Activated CD4-positive, alpha-beta T cell treated with anti-CD3 and anti-CD28 coated beads, Interleukin-2, amount 50 U/mL, for 16 hours (primary cell): ENCODE measurements at regions not wholly inside any gene's neighbourhood (a gene's known extent, or its start where the extent isn't known, plus 50 kb on each side); places are given as distances from the start of the nearest gene placed in this dataset.

Experiments used
- DNase-seq: peaks from one replicate; pipeline ENCODE4 v3.0.0-alpha.2; 2020

DNA sequence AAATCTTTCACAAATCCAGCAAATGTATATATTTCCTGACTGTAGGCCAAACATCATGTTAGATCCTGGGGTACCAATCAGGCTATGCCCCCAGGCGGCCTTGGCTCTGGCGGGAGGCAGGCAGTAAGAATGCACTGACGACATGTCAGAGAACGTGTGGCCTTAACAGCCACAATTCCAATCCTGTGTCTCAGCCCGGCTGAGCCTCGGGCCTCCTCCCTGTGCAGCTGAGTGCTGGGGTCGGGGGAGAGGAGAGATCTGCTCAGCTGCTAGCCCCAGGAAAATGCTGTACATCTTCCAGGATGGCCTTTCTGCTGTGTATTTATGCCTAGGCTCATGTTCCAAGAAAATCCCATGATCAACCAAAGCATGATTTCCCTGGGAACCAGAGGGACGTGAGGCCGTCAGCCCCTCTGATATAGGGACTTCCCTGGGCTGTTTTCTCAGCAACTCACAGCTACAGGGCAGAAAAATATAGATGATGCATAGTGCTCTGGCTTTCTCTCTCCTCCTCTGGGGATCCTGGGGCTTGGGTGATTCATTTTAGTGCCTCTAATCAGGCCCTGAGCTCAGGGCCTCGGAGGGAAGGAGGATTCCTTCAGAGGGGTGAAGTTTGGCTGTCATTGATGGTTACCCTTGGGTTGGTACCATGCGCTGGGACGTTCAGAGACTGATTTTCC, 604.0 kb downstream of the HS3ST4 start:
- no peak for DNase-seq

DNA sequence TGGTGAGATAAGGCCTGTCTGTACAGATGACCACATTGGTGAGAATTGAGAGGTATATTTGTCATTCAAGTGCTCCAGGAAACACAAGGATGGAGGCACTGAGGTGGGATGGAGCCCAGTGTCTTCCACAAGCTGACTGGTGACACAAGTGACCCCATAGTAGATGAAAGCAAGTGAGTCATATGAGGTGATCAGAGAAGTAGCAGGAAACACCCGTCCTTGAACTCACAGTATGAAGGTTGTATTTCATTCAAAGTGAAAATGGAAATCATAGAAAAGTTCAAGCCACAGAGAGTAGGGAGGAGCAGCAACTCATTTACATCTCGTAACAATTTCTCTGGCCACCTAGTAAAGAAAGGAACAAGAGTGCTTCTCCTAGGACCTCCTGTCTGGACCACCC, 609.8 kb downstream of the HS3ST4 start:
- no peak for DNase-seq

DNA sequence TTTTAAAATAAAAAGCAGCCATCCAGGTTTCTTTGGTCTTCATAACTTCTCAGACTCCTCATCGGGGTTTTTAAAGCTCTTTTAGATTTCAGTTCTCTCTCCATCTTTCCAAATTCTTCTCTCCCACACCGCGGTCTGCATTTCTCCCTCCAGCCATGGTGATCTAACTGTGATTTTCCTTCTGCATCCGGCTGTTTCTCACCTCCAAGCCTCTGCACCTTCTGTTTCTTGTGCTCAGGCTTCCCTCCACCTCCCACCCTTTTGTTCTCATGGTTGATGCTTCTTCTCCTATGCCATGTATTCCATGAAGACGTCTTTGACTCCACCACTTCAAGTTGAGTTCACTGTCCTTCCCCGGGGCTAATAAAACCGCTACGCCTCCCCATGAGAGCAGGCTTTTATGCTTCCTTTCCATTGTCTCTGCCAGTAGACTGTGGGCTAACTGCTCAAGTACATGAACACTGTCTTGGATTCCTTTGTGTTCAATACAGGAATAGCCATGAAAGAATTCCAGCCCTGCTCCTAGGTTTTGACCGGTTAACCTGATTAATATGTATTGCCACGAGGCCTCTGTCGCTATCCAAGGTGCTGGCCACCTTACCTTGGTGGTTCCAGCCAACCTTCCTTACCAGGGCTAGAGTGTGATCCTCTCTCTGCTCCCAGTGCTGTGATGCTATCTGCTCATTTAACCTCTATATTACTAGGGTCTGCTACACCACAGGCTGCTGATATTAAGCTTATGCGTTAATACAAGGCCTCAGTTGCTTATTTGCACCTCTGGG, 625.1 kb downstream of the HS3ST4 start:
- DNase-seq, result no peak

DNA sequence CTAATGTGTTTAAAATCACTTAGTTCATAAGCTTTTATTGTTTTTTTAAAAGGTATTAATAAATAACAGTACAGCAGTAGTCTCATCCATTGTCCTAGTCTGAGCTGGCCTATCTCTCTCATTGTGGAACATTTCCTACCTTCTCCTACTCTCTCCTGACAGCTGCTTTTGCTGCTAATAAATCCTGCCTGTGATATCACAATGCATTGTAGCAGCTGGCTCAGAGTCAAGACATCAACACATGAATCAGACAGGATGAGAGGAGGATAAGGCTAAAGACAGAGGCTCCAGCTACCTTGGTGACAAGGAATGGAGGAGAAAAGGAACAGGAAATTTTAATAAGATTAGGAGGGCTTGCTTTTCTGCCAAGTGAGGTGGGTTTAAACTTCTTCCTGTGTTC, 626.1 kb downstream of the HS3ST4 start:
- no peak for DNase-seq

DNA sequence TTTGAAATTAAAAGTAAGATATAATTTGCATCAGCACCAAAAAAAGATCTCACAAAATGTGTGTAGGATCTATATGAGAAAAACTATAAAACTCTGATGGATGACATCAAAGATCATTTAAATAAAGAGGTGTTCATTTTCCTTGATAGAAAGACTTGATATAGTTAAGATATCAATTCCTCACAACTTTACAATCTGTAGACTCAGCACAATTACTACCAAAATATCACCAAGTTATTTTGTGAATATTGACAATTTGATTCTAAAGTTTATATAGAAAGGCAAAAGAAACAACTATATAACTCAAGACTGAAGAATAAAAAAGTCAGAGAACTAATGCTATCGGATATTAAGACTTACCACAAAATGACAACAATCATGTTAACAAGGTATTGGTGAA, 638.9 kb downstream of the HS3ST4 start:
- DNase-seq, result no peak

DNA sequence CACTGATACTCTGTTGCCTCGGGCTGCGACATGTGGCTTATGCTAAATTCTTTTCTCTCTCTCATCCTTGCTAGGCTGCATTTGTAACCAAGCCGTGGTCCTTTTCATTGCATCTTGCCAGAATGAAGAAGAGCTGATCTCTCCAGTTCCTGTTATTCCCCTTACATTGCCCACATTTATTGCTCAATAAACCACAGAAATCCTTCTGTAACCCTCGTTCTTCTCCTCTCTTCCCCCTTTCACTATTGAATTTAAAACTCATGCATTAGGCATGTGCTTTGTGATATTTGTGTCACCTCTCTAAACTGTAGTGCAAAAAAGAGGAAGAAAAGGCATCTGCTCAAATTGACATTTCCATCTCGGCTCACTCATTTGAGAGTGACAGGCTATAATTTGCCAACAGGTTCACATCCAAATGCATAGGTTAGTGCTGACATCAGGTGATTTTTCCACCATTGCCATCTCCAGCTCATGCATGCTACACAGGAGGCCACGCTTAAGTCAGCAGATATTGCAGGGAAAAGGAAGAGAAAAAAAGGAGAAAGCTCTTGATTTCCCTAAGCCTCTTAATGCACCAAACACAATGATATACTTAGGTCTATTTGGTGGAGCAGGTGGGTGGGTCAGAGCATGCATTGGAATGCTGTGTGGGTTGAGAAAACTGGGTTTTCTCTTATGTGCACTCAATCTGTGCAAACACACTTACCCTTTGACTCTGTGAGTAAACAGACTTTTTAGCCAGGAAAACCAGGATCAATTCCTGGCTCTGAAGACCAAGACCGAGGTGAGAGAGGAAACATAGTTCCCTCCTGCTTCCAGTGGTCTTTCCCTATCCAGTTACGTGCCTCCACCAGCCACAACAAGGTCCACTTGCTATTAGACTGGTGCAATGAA, 642.7 kb downstream of the HS3ST4 start:
- DNase-seq, result no peak

DNA sequence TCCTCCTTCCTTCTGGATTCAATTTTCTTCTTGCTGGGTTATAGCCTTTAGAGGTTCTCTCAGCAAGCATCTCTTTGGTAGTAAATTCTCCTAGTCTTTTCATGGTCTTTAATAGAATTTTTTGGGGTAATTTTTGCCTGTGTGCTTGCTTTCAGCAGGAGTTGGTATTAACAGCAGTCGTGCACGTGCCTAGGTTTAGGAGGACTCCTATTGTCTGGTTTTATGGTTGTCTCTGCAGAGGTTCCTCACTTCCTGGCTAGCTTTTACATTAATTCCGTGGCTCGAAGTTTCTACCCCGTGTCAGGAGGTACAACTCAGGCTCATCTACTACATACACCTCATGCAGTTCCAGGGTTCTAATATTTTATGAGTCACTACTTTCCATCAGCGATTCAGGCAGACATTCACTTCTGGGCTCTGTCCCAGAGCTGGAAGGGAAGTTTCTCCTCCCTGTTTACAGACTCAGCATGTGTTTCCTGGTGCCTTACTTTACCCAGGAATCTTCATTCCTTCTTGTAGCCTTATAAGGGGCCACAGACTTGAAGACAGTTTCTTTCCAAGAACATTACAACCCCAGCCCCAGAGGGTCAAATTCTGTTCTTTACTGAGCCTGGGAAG, 643.6 kb downstream of the HS3ST4 start:
- DNase-seq, result no peak

DNA sequence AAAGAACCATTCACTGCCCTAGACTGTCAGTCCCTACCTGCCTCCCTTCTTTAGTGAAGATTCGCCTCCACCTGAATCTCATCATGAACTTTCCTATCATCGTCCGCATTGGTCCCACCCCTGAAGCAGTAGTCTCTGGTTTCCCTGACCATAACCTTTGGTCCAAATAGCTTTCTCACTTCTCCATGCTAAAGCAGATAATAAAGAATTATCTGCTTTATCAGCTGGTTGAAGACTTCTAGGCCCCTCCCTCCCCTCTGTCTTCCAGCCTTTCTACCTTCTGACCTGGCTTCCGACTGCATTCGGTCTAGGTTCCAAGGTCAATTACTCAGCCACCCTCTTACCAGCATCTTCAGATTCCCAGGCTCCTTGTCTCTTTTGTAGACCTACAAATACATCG, 650.9 kb downstream of the HS3ST4 start:
- DNase-seq, result no peak

DNA sequence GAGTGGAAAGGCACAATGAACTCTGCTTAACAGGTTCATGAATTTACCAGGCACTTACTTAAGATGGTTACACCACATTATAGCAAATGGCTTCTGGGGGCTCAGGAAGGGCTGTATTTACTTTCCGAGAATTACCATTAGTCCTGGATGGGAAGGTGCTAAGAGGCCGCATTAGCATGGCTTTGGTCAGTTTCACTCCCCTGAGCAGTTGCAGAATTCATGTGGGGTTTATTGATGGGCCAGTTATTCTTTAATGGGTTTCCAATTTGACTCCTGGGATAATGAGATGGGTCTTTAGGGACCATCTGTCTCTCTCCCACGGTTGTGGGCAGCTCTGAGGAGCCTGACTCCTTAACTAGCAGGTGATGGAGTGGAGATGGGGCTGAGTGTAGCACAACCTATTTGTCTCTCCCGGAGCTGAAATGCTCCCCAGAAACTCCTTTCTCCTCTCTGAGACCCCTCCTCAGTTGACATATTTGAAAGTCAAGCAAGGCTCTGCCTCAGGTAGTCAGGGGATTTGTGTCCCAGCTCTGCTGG, 652.5 kb downstream of the HS3ST4 start:
- DNase-seq, result no peak

DNA sequence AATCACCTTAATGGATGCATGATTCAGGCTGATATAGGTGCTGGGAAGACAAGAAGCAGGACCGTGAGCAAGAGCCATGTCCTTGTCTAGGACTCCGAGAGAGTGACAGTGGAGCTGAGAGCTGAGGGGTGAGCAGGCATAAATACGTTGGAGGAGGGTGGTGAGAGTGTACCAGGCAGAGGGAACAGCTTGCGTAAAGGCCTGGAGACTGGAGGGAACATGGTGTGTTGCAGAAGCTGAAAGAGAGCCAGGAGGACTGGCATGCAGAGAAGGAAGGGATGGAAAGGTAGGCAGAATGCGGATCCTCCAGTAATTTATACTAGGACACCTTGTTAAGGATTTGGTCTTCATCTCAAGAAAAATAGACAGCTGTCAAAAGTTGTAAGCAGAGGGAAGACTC, 653.2 kb downstream of the HS3ST4 start:
- DNase-seq, result no peak

DNA sequence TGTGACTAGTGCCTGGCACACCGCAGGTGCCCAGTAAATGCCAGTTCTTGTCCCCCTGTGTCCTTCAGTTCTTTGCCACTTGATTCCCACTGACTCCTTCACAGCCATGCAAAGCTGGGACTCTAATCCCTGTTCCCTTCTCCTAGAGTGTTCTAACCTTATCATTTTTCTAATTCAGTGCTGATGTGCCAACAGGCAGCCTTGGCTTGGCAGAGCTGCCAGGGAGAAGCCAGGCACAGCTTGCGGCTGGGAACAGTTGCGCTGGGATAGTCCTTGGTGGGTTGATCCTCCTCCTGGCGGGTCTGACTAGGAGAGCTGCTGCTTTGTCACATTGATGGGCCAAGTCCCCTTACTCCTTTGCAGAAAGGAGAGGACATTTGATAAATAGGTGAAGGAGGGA, 654.2 kb downstream of the HS3ST4 start:
- no peak for DNase-seq

DNA sequence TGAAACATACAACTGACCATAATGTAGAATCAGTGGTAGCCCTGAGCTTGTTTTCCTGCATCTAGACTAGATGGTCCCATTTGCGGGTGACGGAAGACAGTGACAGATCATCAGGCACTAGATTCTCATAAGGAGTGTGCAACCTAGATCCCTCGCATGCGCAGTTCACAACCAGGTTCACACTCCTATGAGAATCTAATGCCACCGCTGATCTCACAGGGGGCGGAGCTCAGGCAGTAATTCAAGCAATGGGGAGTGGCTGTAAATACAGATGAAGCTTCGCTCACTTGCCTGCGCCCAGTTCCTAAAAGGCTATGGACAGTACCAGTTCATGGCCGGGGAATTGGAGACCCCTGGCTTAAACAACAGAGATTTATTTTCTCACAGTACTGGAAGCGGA, 656.3 kb downstream of the HS3ST4 start:
- DNase-seq, result no peak

DNA sequence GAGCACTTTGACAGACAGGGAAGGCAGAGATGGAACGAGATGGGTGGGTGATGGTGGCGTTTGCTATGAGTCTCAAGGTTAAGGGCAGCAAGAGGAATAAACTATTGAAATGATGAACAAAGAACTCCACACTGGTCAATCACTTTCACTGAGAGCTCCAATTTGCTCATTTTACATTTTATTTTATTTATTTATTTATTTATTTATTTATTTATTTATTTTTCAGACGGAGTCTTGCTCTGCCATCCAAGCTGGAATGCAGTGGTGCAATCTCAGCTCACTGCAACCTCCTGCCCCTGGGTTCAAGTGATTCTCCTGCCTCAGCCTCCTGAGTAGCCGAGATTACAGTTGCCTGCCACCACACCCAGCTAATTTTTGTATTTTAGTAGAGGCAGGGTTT, 669.1 kb downstream of the HS3ST4 start:
- no peak for DNase-seq

DNA sequence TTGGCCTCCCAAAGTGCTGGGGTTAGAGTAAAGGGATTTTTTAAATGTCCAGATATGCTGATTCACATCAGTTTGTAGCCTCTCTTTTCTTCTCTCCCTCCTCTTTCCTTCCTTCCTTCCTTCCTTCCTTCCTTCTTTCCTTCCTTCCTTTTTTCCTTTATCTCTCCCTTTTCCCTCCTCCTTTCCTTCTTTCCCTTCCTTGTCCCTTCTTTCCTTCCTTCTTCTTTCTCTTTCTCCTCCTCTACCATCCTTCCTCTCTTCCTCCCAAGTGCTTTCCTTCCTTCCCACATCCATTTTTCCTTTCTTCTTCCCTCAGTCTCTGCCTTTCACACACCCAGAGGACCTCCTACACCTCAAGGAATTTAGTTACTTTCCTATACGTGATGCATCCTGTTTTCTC, 671.8 kb downstream of the HS3ST4 start:
- DNase-seq, result no peak

DNA sequence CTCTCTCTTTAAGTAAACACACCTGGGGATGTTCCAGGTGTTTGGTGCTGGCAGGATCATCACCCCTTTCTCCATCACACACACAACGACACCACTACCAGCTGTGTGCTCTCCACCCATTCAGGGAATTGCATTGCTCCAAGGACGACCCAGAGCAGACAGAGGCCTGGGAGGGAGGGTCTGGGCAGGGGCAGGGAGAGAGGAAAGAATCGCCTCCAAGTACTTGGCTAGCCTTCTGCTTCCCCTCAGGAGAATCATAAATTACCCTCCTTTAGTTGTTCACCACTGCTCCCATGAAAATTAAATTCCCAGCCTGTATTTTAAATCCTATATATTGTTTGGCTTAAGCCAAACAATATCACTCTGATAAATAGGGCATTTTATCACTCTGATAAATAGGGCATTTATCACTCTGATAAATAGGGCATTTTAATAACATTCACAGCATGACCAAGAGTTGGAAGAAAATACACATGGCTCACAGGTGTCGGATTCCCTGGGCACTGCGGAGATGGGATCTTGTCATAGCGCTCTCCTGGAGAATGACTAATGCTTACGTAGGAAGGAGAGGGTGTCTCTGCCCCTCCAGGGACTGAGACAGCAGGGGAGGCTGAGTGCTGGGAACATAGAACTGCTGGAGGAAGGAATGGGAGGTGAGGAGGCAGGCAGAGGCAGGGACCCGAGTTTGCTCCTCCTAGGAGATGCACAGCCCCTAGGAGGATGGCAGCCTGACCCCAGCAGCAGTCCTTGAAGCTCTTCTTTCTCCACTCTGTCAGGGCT, 673.6 kb downstream of the HS3ST4 start:
- DNase-seq, result no peak

DNA sequence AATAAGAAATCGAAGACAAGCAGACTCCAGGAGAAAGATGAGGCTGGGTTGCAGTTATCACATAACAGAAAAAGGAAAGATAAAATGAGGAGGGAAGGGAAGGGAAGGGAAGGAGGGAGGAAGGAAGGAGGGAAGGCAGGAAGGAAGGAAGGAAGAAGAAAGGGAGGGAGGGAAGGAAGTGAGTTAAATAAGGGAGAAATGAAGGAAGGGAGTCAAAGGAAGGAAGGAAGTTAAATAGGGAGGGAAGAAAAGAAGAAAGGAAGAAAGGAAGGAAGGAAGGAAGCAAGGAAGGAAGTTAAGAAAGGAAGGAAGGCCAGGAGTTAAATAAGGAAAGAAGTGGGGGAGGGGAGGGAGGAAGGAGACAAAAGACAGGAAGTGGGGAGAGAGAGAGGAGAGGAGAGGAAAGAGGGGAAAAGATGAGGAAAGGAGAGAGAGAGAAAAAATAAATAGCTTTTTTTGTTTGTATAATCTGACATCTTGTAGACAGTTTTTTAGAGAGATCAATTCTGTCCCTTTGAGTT, 679.6 kb downstream of the HS3ST4 start:
- no peak for DNase-seq

DNA sequence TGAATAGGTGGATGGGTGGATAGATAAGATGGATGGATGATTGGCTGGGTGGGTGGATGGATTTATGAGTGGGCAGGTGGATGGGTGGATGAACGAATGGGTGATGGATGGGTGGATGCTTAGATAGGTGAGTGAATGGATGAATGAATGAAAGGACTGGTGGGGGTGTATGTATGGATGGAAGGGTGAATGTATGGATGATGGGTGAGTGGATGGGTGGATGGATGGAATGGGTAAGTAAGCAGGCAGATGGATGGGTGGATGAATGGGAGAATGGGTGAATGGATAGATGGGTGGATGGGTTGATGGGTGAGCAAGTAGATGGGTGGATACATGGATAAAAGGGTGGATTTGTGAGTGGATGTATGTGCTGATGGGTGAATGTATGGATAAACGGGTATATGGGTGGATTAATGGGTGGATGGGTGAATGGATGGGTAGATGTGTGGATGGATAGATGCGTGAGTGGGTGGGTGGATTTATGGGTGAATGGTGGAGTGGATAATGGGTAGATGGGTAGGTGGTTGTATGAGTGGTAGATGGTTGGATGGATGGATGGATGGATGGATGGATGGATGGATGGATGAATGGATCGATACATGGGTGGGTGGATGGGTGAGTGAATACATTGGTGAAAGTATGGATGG, 682.6 kb downstream of the HS3ST4 start:
- no peak for DNase-seq

DNA sequence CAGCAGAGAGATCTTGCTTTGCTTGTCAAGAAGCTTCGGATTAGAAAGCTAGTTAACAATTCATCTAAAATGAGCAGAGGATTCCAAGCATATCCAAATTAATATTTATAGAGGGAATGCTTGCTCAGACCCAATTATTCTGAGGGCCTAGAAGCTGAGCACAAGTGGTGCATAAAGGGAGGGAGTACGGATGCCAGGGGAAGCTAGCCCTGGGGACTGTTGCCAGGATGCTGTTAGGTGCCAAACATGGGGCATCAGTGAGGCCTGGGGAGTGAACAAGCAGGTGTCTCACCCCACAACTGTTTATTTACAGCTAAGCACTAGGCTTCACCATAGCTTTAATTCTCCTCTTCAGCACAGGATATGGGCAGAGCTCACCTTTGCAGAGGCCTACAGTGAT, 684.1 kb upstream of the C16orf82 start:
- no peak for DNase-seq

DNA sequence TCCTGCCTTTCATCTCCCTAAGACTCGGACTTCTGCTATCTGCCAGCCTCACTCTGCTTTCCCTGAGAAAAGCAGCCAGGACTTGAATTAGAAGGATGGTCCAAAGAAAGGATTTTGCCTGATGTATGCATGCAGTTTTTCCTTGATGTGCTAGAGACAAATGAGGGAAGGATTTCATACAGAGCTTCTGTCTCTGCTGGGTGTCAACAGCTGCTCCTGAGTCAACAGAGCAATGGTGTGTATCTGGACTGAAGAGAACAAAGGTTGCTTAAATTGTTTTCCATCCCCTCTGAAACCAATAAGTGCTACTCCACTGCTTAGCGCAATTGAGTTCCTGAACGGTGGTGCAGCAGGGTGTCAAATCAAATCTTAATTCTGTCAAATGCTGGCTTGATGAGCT, 680.6 kb upstream of the C16orf82 start:
- DNase-seq, result no peak

DNA sequence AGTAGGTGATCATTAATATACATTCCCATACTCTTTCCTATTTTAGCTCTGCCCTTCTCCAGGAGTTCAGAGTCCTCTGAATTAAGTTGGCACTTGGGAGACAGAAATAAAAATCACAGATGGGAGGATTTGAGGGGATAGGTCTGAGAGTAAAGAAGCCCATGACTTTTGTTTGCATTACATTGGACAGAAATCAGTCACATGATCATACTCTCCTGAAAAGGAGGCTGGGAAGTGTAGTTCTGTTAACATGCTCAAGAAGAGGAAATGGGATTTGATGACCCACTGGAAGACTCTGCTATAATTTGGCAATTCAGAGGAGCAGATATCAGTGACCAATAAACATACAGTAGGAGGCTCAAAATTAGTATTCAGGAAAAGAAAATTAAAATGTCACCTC, 674.9 kb upstream of the C16orf82 start:
- no peak for DNase-seq

DNA sequence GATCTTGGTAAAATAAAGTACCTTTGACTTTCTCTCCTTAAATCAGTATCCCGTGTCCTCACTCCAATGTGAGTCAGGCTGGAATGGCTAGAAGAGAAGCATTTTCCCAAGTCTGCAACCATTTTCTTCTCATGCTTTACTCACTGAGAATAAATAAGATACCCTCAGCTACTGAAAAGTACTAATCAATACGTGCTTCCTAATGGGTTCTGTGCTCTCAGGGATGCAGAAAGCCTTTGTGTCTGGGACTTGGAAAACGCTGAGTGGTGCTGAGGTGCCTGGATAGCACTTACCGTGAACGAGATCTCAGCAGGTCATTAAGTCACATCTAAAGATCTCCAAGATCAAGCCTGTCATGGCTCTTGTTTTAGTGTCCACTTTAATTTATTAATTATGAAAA, 672.3 kb upstream of the C16orf82 start:
- DNase-seq, result no peak
